Activated CD8-positive, alpha-beta T cell treated with anti-CD3 and anti-CD28 coated beads, Interleukin-2, amount 10 ng/mL, durations not matched to agents 7 days and 5 days (primary cell): ENCODE measurements at regions not wholly inside any gene's neighbourhood (a gene's known extent, or its start where the extent isn't known, plus 50 kb on each side); places are given as distances from the start of the nearest gene placed in this dataset.

Source experiments
- ATAC-seq: fragments of 150-1000 bp; cut with Tn5 transposase; one replicate; pipeline ENCODE4 v1.10.0; 2021; ENCODE audit warnings: moderate library complexity
- CTCF ChIA-PET: fragments of 350-600 bp; sonication (Branson Sonifier 250); formaldehyde crosslinking; loops from one replicate; lab custom pipeline; 2021; ENCODE audit warnings: antibody characterized with exemption; lab: Charles Lee
- POLR2A ChIA-PET: fragments of 350-600 bp; sonication (Branson Sonifier 250); formaldehyde crosslinking; loops from one replicate; lab custom pipeline; 2021; ENCODE audit warnings: antibody characterized with exemption; lab: Charles Lee
- DNase-seq: peaks from one replicate; pipeline ENCODE4 v3.0.0-alpha.2; 2020
- H3K27ac Mint-ChIP-seq: one replicate; pipeline ENCODE4 v1.8.0; 2021; ENCODE audit warnings: mild to moderate bottlenecking, mixed read lengths
- H3K27me3 Mint-ChIP-seq: one replicate; pipeline ENCODE4 v1.8.0; 2021; ENCODE audit warnings: low read depth, mixed read lengths
- H3K36me3 Mint-ChIP-seq: one replicate; pipeline ENCODE4 v1.8.0; 2021; ENCODE audit warnings: low read depth, mixed read lengths
- H3K4me1 Mint-ChIP-seq: one replicate; pipeline ENCODE4 v1.8.0; 2021; ENCODE audit warnings: low read depth, mixed read lengths
- H3K4me3 Mint-ChIP-seq: one replicate; pipeline ENCODE4 v1.8.0; 2021; ENCODE audit warnings: mild to moderate bottlenecking, mixed read lengths
- H3K9me3 Mint-ChIP-seq: one replicate; pipeline ENCODE4 v1.8.0; 2022; ENCODE audit warnings: mixed read lengths; ENCODE audit not compliant: insufficient read depth

- no peak for DNase-seq
- CTCF ChIA-PET = no interaction called here
These were observed 84.0 kb upstream of the HAAO start for GRCh38 chr2:42876326-42876751.

GRCh38 chr2:42875880-42876279 lies 83.5 kb upstream of the HAAO start:
- ATAC-seq = no peak
- no peak for DNase-seq

More at GRCh38 chr2:42876326-42876751, 84.0 kb upstream of the HAAO start:
- Mint-ChIP-seq H3K4me3 (no peak overlapping the region), H3K4me1 (peaks cover 7% of the 10 kb centered on the region), H3K27ac (no peak overlapping the region), H3K27me3 (no peaks in the 10 kb centered on the region), H3K9me3 (no peaks in the 10 kb centered on the region), H3K36me3 (no peaks in the 10 kb centered on the region)
- ATAC-seq = no peak
- POLR2A ChIA-PET = no interaction called here

GRCh38 chr2:42874949-42875801 lies 82.8 kb upstream of the HAAO start:
- H3K9me3 Mint-ChIP-seq = no peaks in the 10 kb centered on the region
- ATAC-seq = no peak
- no peak overlapping the region for H3K4me3 Mint-ChIP-seq
- H3K27ac Mint-ChIP-seq = no peak overlapping the region
- H3K27me3 Mint-ChIP-seq = no peaks in the 10 kb centered on the region
- H3K36me3 Mint-ChIP-seq = no peaks in the 10 kb centered on the region
- POLR2A ChIA-PET = no interaction called here
- peaks cover 7% of the 10 kb centered on the region for H3K4me1 Mint-ChIP-seq
- CTCF ChIA-PET = interaction anchor here (1.6 kb wide), 1 partner anchor 15 kb away, joined by 4 read pairs; no protein-coding TSS in a partner anchor
- no peak for DNase-seq

More at GRCh38 chr2:42875880-42876279, 83.5 kb upstream of the HAAO start:
- H3K27ac Mint-ChIP-seq = no peak overlapping the region
- no peak overlapping the region for H3K4me3 Mint-ChIP-seq
- H3K27me3 Mint-ChIP-seq = no peaks in the 10 kb centered on the region
- H3K36me3 Mint-ChIP-seq = no peaks in the 10 kb centered on the region
- peaks cover 7% of the 10 kb centered on the region for H3K4me1 Mint-ChIP-seq
- H3K9me3 Mint-ChIP-seq = no peaks in the 10 kb centered on the region
- ChIA-PET CTCF (interaction anchor here (1.6 kb wide), 1 partner anchor 15 kb away, joined by 4 read pairs; no protein-coding TSS in a partner anchor), POLR2A (no interaction called here)

DNA sequence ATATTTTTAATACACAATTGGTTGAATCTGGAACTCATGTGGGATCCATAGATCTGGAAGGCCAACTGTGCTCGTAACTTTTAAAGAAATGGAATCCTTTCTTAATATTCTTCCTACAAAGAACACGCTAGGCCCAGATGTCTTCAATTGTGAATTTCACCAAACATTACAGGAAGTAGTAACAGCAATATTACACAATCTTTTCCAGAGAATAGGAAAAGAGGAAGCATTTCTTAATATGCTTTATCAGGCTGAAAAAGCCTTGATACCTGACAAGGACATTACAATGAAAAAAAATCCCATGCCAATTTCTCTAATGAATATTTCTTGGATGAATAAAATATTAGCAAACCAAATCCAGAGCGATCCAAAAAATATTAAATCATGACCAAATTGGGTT lies 80.3 kb upstream of the HAAO start:
- no peak overlapping the region for H3K4me3 Mint-ChIP-seq
- no peaks in the 10 kb centered on the region for H3K27me3 Mint-ChIP-seq
- H3K27ac Mint-ChIP-seq = no peak overlapping the region
- CTCF ChIA-PET = no interaction called here
- H3K4me1 Mint-ChIP-seq = no peaks in the 10 kb centered on the region
- no peaks in the 10 kb centered on the region for H3K36me3 Mint-ChIP-seq
- POLR2A ChIA-PET = no interaction called here
- peaks cover 4% of the 10 kb centered on the region for H3K9me3 Mint-ChIP-seq
- DNase-seq (no peak), ATAC-seq (no peak)

GRCh38 chr2:42871372-42871771 lies 79.0 kb upstream of the HAAO start:
- CTCF ChIA-PET = interaction anchor here (0.6 to 1.6 kb wide), 2 partner anchors 12 to 358 kb away, joined by 3 to 9 read pairs; no protein-coding TSS in a partner anchor
- H3K4me3 Mint-ChIP-seq = no peak overlapping the region
- H3K4me1 Mint-ChIP-seq = no peaks in the 10 kb centered on the region
- ATAC-seq (no peak), DNase-seq (no peak)
- POLR2A ChIA-PET = no interaction called here
- H3K9me3 Mint-ChIP-seq = peaks cover 4% of the 10 kb centered on the region
- H3K27me3 Mint-ChIP-seq = no peaks in the 10 kb centered on the region
- H3K27ac Mint-ChIP-seq = no peak overlapping the region
- H3K36me3 Mint-ChIP-seq = no peaks in the 10 kb centered on the region

- peaks cover 4% of the 10 kb centered on the region for H3K9me3 Mint-ChIP-seq
- CTCF ChIA-PET = no interaction called here
- POLR2A ChIA-PET = no interaction called here
- no peaks in the 10 kb centered on the region for H3K4me1 Mint-ChIP-seq
- H3K36me3 Mint-ChIP-seq = no peaks in the 10 kb centered on the region
- no peak overlapping the region for H3K4me3 Mint-ChIP-seq
- no peak for ATAC-seq
- H3K27me3 Mint-ChIP-seq = no peaks in the 10 kb centered on the region
- no peak overlapping the region for H3K27ac Mint-ChIP-seq
- no peak for DNase-seq
These were observed 76.5 kb upstream of the HAAO start for GRCh38 chr2:42868874-42869273.

DNA sequence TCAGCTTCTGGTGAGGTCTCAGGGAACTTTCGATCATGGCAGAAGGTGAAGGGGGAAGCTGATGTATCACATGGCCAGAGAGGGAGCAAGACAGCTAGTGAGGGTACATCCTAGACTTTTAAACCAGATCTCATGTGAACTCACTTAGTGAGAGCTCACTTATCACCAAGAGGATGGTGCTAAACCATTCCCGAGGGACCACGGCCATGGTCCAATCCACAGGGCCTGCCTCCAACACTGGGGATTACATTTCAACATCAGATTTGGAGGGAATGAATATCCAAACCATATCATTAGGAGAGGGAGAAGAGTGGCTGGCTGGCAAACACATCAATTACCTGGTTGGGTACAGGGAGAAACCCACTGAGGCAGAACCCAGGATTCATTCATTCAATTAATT lies 75.7 kb upstream of the HAAO start:
- DNase-seq (no peak), ATAC-seq (no peak)
- Mint-ChIP-seq H3K4me3 (no peak overlapping the region), H3K9me3 (peaks cover 4% of the 10 kb centered on the region), H3K4me1 (no peaks in the 10 kb centered on the region), H3K27ac (no peak overlapping the region), H3K36me3 (no peaks in the 10 kb centered on the region), H3K27me3 (no peaks in the 10 kb centered on the region)
- POLR2A ChIA-PET = no interaction called here
- CTCF ChIA-PET = no interaction called here

DNA sequence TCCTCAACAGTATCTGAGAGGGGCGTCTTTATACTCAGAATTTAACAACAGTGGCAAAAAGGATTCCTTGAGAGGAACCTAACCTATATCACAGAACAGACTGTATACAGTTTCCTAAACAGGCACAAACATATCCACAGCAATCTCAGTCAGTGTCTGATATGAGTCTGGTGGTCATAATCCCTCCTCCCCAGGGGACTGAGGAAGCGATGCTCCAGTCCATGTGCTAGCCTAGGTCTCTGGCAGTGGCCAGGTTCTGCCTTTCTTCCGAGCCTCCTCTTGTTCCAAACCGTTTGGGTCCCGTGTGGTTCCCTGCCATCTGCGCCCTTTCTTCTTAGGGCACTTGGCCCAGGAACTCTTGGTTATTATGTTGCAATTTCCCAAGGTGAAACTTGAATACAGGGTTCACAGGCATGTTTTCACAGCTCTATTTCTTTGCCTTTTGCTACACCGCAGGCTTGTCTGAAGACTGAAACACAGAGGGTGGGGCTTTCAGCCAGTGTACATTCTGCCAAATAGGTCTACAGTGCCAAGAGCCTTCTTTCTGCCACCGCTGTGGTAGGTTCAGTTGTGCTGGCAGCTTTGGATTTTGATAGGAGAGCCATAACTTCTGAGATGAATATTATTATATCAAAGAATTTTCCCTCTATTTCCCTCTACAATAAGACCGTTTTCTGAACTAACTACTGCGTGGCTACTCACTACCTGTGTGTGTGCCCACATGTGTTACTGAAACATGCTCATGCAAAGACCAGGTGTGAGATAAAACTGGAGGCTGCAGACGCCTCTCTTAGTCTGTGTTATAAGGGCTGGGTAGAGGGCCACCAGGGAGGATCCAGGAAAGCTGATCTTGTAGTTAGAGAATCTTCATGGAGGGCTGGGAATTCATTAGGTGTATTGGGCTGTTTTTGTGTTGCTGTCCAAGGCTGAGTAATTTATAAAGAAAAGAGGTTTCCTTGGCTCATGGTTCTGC lies 75.0 kb upstream of the HAAO start:
- Mint-ChIP-seq H3K4me1 (no peaks in the 10 kb centered on the region), H3K36me3 (no peaks in the 10 kb centered on the region), H3K27me3 (no peaks in the 10 kb centered on the region), H3K4me3 (no peak overlapping the region), H3K9me3 (peaks cover 4% of the 10 kb centered on the region), H3K27ac (no peak overlapping the region)
- DNase-seq = no peak
- no peak for ATAC-seq
- ChIA-PET CTCF (no interaction called here), POLR2A (no interaction called here)

DNA sequence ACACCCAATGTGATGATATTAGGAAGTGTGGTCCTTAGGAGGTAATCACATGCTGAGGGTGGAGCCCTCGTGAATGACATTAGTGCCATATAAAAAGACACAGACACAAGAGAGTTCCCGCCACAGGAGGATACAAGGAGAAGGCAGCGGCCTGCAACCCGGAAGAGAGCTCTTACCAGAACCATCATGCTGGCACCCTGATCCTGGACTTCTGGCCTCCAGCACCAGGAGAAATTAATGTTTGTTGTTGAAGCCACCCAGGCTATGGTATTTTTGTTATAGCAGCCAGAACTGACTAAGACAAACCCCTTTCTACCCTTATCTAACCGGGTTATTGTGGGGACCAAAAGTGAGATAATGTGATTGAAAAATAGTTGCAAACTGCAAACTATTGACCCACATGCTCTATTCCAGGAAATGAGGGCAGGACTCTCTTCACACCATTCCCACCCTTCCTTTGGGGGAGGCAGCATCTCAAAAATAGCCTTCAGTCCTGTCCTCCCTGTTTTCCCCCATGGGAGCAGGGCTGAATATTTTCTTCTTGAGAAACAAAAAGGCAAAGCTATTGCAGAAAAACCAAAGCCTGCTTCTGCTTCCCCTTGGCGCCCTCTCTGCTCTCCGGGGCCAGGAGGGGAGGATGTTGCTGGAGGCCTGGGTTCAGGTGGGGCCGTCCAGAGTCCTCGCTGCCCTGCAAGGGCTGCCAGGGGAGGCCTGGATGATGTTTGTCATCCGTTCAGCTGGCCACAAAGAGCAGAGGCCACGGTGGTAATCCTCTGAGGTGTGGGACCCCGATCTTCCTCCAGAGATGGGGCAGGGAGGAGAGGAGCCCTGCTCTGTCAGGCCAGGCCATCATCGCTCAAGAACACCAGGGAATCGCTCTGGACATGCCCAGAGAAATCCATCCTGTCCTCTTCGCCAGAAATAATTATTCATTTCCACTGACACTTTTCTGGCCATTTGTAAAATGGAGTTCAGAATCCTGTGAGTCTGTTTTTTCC lies 73.8 kb upstream of the HAAO start:
- Mint-ChIP-seq H3K36me3 (no peaks in the 10 kb centered on the region), H3K9me3 (peaks cover 4% of the 10 kb centered on the region), H3K4me1 (no peaks in the 10 kb centered on the region), H3K27ac (no peak overlapping the region), H3K27me3 (no peaks in the 10 kb centered on the region), H3K4me3 (no peak overlapping the region)
- POLR2A ChIA-PET = no interaction called here
- CTCF ChIA-PET = no interaction called here
- no peak for ATAC-seq
- no peak for DNase-seq

DNA sequence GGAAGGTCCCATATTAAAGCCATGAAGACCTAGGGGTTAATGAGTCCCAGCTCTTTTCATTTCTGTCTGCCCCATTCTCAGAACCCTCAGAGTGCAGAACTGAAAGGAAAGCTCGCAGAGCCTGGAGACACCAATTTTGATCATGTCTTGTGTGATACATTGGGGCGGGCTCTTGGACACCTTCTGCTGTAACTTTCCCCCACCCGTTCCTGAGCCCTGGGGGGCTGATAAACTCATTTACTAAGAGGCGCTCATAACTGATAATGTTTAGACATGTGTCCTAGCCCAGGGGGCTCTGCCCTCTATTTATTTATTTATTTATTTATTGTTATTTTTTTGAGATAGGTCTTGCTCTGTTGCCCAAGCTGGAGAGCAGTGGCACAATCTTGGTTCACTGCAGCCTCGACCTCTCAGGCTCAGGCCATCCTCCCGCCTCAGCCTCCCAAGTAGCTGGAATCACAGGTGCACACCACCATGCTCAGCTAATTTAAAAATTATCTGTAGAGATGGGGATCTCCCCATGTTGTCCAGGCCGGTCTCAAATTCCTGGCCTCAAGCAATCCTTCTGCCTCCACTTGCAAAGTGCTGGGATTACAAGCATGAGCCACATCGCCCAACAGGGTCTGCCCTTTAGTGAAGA lies 72.4 kb upstream of the HAAO start:
- DNase-seq (no peak), ATAC-seq (no peak)
- Mint-ChIP-seq H3K4me3 (no peak overlapping the region), H3K27me3 (peaks cover 3% of the 10 kb centered on the region), H3K4me1 (no peaks in the 10 kb centered on the region), H3K9me3 (peaks cover 4% of the 10 kb centered on the region), H3K27ac (no peak overlapping the region), H3K36me3 (no peaks in the 10 kb centered on the region)
- ChIA-PET CTCF (no interaction called here), POLR2A (no interaction called here)

DNA sequence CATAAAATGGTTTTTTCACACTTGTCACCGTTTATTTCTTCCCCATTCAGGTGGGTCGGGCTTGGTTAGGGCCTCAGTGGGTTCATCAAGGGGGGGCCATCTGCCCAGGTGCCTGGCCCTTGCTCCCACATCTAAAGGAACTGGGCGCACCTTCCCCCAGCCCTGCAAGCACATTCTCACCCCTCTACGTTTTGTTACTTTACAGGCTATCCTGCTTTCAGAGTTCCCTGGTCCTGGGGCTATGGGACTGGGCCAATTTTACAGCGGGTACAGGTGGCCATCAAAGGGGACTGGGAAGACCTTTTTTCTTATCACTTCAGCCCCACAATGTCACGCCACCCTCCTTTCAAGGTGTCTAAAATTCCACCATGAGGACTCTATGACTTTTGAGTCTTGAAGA lies 71.8 kb upstream of the HAAO start:
- no peak for ATAC-seq
- peaks cover 3% of the 10 kb centered on the region for H3K27me3 Mint-ChIP-seq
- no peaks in the 10 kb centered on the region for H3K36me3 Mint-ChIP-seq
- H3K9me3 Mint-ChIP-seq = peaks cover 4% of the 10 kb centered on the region
- H3K4me1 Mint-ChIP-seq = no peaks in the 10 kb centered on the region
- POLR2A ChIA-PET = no interaction called here
- H3K4me3 Mint-ChIP-seq = no peak overlapping the region
- CTCF ChIA-PET = no interaction called here
- no peak overlapping the region for H3K27ac Mint-ChIP-seq
- no peak for DNase-seq
